ENCODE measurements at regions not wholly inside any gene's neighbourhood (a gene's known extent, or its start where the extent isn't known, plus 50 kb on each side); places are given as distances from the start of the nearest gene placed in this dataset.

- Histone ChIP-seq H3K9me3 (ENCODE audit: low read length) (no peaks in the 10 kb centered on the region), H3K9ac (ENCODE audit: low read length) (no peak overlapping the region), H4K20me1 (ENCODE audit: insufficient read depth) (no peaks in the 10 kb centered on the region), H3K9me2 (ENCODE audit: insufficient read depth, low read length) (no peaks in the 10 kb centered on the region), H2AFZ (ENCODE audit: low read depth, low read length) (no peak overlapping the region), H3K27ac (ENCODE audit: low read length) (no peak overlapping the region), H3F3A (ENCODE audit: insufficient read depth, low read length, poor library complexity, severe bottlenecking) (no peaks in the 10 kb centered on the region), H3K36me3 (ENCODE audit: insufficient read depth, low read length) (no peaks in the 10 kb centered on the region), H3K4me2 (ENCODE audit: low read length) (no peak overlapping the region), H3K79me2 (replicated peaks; ENCODE audit: insufficient read depth, low read length) (no peaks in the 10 kb centered on the region), H3K4me3 (ENCODE audit: low read length) (no peak overlapping the region), H3K27me3 (ENCODE audit: insufficient read depth, low read depth, low read length) (no peaks in the 10 kb centered on the region)
- TF ChIP-seq EP300 (conservative IDR thresholded peaks at IDR 0.05; ENCODE audit: poor library complexity, severe bottlenecking) (no peak), SMC3 (conservative IDR thresholded peaks at IDR 0.05; ENCODE audit: poor library complexity) (no peak), RAD21 (conservative IDR thresholded peaks at IDR 0.05) (no peak), EZH2 (IDR thresholded peaks at IDR 0.05; ENCODE audit: borderline replicate concordance, insufficient read depth, low read length, poor library complexity, severe bottlenecking) (no peak), MXI1 (conservative IDR thresholded peaks at IDR 0.05; ENCODE audit: poor library complexity, severe bottlenecking) (no peak), POLR2AphosphoS5 (IDR thresholded peaks at IDR 0.05) (no peak), TAF1 (IDR thresholded peaks at IDR 0.05; ENCODE audit: low read depth) (no peak), CTCF (IDR thresholded peaks at IDR 0.05; ENCODE audit: poor library complexity, severe bottlenecking) (no peak)
- TF ChIP-seq, protein P1, sequence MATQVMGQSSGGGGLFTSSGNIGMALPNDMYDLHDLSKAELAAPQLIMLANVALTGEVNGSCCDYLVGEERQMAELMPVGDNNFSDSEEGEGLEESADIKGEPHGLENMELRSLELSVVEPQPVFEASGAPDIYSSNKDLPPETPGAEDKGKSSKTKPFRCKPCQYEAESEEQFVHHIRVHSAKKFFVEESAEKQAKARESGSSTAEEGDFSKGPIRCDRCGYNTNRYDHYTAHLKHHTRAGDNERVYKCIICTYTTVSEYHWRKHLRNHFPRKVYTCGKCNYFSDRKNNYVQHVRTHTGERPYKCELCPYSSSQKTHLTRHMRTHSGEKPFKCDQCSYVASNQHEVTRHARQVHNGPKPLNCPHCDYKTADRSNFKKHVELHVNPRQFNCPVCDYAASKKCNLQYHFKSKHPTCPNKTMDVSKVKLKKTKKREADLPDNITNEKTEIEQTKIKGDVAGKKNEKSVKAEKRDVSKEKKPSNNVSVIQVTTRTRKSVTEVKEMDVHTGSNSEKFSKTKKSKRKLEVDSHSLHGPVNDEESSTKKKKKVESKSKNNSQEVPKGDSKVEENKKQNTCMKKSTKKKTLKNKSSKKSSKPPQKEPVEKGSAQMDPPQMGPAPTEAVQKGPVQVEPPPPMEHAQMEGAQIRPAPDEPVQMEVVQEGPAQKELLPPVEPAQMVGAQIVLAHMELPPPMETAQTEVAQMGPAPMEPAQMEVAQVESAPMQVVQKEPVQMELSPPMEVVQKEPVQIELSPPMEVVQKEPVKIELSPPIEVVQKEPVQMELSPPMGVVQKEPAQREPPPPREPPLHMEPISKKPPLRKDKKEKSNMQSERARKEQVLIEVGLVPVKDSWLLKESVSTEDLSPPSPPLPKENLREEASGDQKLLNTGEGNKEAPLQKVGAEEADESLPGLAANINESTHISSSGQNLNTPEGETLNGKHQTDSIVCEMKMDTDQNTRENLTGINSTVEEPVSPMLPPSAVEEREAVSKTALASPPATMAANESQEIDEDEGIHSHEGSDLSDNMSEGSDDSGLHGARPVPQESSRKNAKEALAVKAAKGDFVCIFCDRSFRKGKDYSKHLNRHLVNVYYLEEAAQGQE (IDR thresholded peaks at IDR 0.05; ENCODE audit: borderline replicate concordance) = no peak
These were observed 107.3 kb downstream of the NTMT2 start for GRCh38 chr1:170252851-170253579.

- no peaks in the 10 kb centered on the region for H3K9me3 ChIP-seq (ENCODE audit: low read length)
- H3K79me2 ChIP-seq (replicated peaks; ENCODE audit: insufficient read depth, low read length) = no peaks in the 10 kb centered on the region
- no peak overlapping the region for H3K4me3 ChIP-seq (ENCODE audit: low read length)
- no peaks in the 10 kb centered on the region for H3F3A ChIP-seq (ENCODE audit: insufficient read depth, low read length, poor library complexity, severe bottlenecking)
- no peaks in the 10 kb centered on the region for H3K27me3 ChIP-seq (ENCODE audit: insufficient read depth, low read depth, low read length)
- H3K27ac ChIP-seq (ENCODE audit: low read length) = no peak overlapping the region
- no peaks in the 10 kb centered on the region for H3K9me2 ChIP-seq (ENCODE audit: insufficient read depth, low read length)
- no peaks in the 10 kb centered on the region for H4K20me1 ChIP-seq (ENCODE audit: insufficient read depth)
- no peak for TF ChIP-seq RAD21 (conservative IDR thresholded peaks at IDR 0.05)
- no peak for TF ChIP-seq CTCF (IDR thresholded peaks at IDR 0.05; ENCODE audit: poor library complexity, severe bottlenecking)
- no peak for TF ChIP-seq MXI1 (conservative IDR thresholded peaks at IDR 0.05; ENCODE audit: poor library complexity, severe bottlenecking)
- TF ChIP-seq EP300 (conservative IDR thresholded peaks at IDR 0.05; ENCODE audit: poor library complexity, severe bottlenecking) = no peak
- TF ChIP-seq SMC3 (conservative IDR thresholded peaks at IDR 0.05; ENCODE audit: poor library complexity) = no peak
- TF ChIP-seq, protein P1 (IDR thresholded peaks at IDR 0.05; ENCODE audit: borderline replicate concordance) = no peak
- TF ChIP-seq POLR2AphosphoS5 (IDR thresholded peaks at IDR 0.05) = no peak
- no peak for TF ChIP-seq TAF1 (IDR thresholded peaks at IDR 0.05; ENCODE audit: low read depth)
- no peak for TF ChIP-seq EZH2 (IDR thresholded peaks at IDR 0.05; ENCODE audit: borderline replicate concordance, insufficient read depth, low read length, poor library complexity, severe bottlenecking)
- H2AFZ ChIP-seq (ENCODE audit: low read depth, low read length) = no peak overlapping the region
- H3K36me3 ChIP-seq (ENCODE audit: insufficient read depth, low read length) = no peaks in the 10 kb centered on the region
- no peak overlapping the region for H3K9ac ChIP-seq (ENCODE audit: low read length)
- no peak overlapping the region for H3K4me2 ChIP-seq (ENCODE audit: low read length)
These were observed 108.6 kb downstream of the NTMT2 start for GRCh38 chr1:170254371-170254770.

All from neural cell (in vitro differentiated cells).